Motor neuron (in vitro differentiated cells): ENCODE measurements at regions not wholly inside any gene's neighbourhood (a gene's known extent, or its start where the extent isn't known, plus 50 kb on each side); places are given as distances from the start of the nearest gene placed in this dataset.

Source experiments
- ATAC-seq, 8 experiments: fragments of 200-7000 bp; cut with Tn5 transposase; replicated peaks in 6 of 8; 2 replicates each; pipeline ENCODE4 v1.8.0; 2021; ENCODE audit warnings: mild to moderate bottlenecking in 8 of 8, moderate library complexity in 8 of 8
- H3K27ac ChIP-seq, 2 donors: fragments of 250-450 bp; sonication (Bioruptor Pico); 2 replicates each; pipeline ENCODE4 v1.9.0; 2021; ENCODE audit warnings: antibody characterized with exemption in 2 of 2, mild to moderate bottlenecking in 2 of 2, moderate library complexity in 1 of 2
- H3K4me1 ChIP-seq, 2 donors: fragments of 250-450 bp; sonication (Bioruptor Pico); replicated peaks in 1 of 2; 2 replicates each; pipeline ENCODE4 v1.6.1; 2021; ENCODE audit warnings: antibody characterized with exemption in 2 of 2, mild to moderate bottlenecking in 2 of 2, moderate library complexity in 1 of 2
- H3K4me3 ChIP-seq, 5 donors: fragments of 250-450 bp; sonication (Bioruptor Pico); 2 replicates each; pipeline ENCODE4 v1.9.0; 2021; ENCODE audit warnings: antibody characterized with exemption in 5 of 5, mild to moderate bottlenecking in 5 of 5, moderate library complexity in 4 of 5
- WGBS, 10 experiments: fragments of 450-650 bp; shearing (Covaris generic); methylation state at CpG; one replicate each; pipeline ENCODE4 v1.0.0; 2022; 5-methylcytosine and 5-hydroxymethylcytosine counted together
- in situ Hi-C, 9 experiments: fragments of 400-800 bp; cut with MboI; loops; one replicate each; pipeline ENCODE4 v1.15.0; 2021; ENCODE audit warnings: low sequenced_read_pairs in 9 of 9, low pct_unique_long_range_greater_than_20kb in 2 of 9; ENCODE audit not compliant: unreplicated experiment in 9 of 9

- H3K27ac ChIP-seq, result no peak overlapping the region
- ATAC-seq, result no peak
- H3K4me1 ChIP-seq, result peaks cover 8 to 16% of the 10 kb centered on the region in 2 donors
- in situ Hi-C loops, result no loop called here
- no peak overlapping the region for H3K4me3 ChIP-seq
- 0 to 50% (median 29%) methylated on average over 1 of the region's 1 CpG; no CpG with 5 or more reads in 5 of the 10 experiments for WGBS, 10 experiments
These were observed 56.1 kb upstream of the MVB12B start for GRCh38 chr9:126270556-126270955.

- in situ Hi-C loops, result no loop called here
- H3K4me1 ChIP-seq, result peaks cover 2 to 11% of the 10 kb centered on the region in 2 donors
- ATAC-seq, result peak in 3 of 8 experiments; percentile 32 to 65 (median 59)
- WGBS, 10 experiments, result 42 to 73% (median 64%) methylated on average over 2 to 12 of the region's 13 CpGs; no CpG with 5 or more reads in 2 of the 10 experiments
- H3K4me3 ChIP-seq, result no peak overlapping the region
- no peak overlapping the region for H3K27ac ChIP-seq
These were observed 51.1 kb upstream of the MVB12B start for GRCh38 chr9:126275386-126276001.

- WGBS, 10 experiments, result 16 to 95% (median 91%) methylated on average over 2 to 7 of the region's 17 CpGs; no CpG with 5 or more reads in 3 of the 10 experiments
- H3K27ac ChIP-seq, result no peak overlapping the region
- in situ Hi-C loops, result no loop called here
These were observed 50.4 kb upstream of the MVB12B start for GRCh38 chr9:126276056-126276728.

More at GRCh38 chr9:126276056-126276728, 50.4 kb upstream of the MVB12B start:
- peaks cover 2 to 11% of the 10 kb centered on the region in 2 donors for H3K4me1 ChIP-seq
- peak in 2 of 8 experiments; percentile 21 to 30 for ATAC-seq
- no peak overlapping the region for H3K4me3 ChIP-seq
